HG02970 (cell line): ENCODE measurements at regions not wholly inside any gene's neighbourhood (a gene's known extent, or its start where the extent isn't known, plus 50 kb on each side); places are given as distances from the start of the nearest gene placed in this dataset.
A peak's percentile ranks its signal among the peaks of the same experiment; 100 is the strongest.

ENCODE experiments used
- ATAC-seq: cut with Tn5 transposase; IDR thresholded peaks from one replicate; pipeline ENCODE4 v1.9.1; 2021; ENCODE audit warnings: mild to moderate bottlenecking, moderate library complexity, moderate number of reproducible peaks; ENCODE audit not compliant: unreplicated experiment, low FRiP score

GRCh38 chr6:87939776-87940175, 107.9 kb upstream of the SPACA1 start:
- ATAC-seq, result no peak

- no peak for ATAC-seq
Measured at GRCh38 chr6:87938287-87938686, 109.4 kb upstream of the SPACA1 start.

DNA sequence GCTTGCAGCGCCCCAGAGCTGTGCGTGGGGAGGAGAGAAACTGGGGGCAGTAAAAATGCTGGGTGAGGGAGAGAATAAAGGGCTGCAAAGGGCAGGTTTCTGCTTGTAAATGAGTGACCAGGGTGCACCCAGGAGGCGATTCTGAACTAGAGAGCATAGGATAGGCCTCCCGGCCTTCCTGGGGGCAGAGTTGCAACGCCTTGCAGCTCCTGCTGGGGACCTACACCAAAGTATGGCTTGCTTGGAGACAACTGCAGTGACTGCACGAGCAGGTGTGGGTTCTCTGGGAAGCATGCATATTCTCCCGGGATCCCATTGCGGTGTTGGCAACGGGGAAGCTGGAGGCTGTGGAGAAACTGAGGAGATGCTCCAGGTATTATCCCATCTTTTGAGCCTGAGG, 111.6 kb upstream of the SPACA1 start:
- no peak for ATAC-seq

DNA sequence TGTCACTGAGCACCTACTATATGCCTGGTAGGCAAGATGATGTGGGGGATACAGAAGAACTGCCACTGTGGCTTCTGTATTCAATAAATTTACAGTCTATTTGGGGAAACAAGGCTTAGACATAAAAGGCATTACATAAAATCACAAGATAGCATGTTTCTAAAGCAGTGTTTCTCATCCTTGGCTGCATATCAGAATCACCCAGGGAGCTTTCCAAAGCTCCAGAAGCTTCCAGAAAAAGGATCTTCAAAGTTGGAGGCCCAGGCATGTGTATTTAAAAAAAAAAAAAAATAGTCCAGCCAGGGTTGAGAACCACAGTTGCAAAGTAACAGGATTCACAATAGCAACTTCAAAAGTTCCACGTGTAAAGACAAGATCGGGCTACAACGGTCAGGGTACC, 112.4 kb upstream of the SPACA1 start:
- no peak for ATAC-seq

DNA sequence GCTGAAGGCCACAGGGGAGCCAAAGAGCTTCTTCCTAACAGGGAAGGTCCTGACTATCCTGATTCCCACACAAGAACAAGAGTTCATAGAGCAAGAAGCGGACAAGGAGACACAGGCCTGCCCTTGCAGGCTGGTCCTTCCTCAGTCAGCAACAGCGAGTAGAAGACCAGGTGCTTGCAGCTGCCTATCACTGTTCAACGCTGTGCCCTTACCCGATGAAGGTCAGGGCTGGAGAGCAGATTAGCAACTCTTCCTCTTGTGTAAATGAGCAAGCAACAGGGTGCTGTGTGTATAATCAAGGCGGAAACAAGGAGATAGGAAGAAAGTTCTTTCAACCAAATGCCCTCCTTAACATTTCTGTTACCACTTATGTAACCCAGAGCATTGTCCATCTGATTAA, 115.3 kb upstream of the SPACA1 start:
- ATAC-seq, result no peak

DNA sequence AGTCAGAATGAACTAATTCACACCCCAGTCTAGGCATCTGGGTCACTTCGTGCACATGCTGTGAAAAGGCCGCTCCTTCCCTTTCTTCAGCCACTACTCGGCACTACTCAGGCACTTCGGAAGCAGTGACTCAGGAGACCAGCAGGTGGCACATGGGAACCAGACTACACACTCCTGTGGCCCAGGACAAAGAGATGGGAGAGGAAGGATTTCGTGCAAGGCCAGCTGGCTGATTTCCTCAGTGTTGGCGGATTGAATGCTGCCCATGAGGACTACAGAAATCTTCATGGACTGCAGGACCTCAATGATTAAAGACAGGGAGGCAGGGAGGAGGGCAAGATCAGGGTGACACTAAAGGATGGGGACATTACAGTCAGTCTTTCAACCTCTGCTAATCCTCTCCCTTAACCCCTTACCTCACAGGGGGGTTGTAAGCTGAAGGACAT, 117.8 kb upstream of the SPACA1 start:
- ATAC-seq, result no peak

DNA sequence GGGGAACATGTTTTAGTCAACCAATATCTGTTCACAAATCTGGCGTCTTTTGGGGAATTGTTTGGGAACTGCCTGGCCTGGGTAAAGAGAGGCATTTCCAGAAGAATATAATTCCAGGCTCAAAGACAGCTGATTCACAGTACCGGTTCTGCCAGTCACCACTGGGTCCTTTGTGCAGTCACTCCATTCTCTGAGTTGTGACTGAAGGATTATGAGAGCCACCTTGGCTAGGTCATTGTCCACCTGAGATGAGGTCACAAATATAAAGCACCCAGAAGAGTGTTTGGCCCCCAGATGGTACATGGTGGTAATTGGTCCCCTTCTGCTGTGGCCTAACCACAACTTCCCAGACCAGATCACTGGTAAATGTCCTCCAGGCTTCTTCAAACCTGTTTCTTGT, 121.0 kb upstream of the SPACA1 start:
- no peak for ATAC-seq

DNA sequence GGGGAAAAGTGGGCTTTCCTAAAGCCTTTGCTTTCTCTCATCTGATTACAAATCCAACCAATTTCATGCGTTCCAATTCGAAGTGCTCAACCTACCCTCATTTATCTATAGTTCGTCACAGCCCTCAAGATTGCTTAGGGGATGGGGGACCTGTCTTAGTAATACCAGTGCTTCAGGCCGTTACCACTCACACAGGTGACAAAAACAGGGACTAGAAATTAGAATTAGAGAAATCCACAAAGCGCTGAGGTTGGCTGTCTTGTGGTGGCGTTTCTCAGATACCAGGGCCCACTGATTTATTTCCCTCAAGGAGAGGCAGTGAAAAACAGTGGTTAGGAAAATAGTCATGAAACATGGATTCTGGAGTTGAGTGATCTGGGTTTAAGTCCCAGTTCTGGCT, 121.6 kb upstream of the SPACA1 start:
- ATAC-seq, result no peak

GRCh38 chr6:87925373-87926060, 122.1 kb upstream of the SPACA1 start:
- peak; percentile 57 for ATAC-seq

- ATAC-seq, result no peak
Measured at GRCh38 chr6:87923389-87924050, 124.1 kb upstream of the SPACA1 start.

GRCh38 chr6:87922947-87923330, 124.7 kb upstream of the SPACA1 start:
- peak; percentile 65 for ATAC-seq

- ATAC-seq, result no peak
Measured at GRCh38 chr6:87922196-87922946, 125.3 kb upstream of the SPACA1 start.

GRCh38 chr6:87921034-87921433, 126.6 kb upstream of the SPACA1 start:
- ATAC-seq, result no peak

DNA sequence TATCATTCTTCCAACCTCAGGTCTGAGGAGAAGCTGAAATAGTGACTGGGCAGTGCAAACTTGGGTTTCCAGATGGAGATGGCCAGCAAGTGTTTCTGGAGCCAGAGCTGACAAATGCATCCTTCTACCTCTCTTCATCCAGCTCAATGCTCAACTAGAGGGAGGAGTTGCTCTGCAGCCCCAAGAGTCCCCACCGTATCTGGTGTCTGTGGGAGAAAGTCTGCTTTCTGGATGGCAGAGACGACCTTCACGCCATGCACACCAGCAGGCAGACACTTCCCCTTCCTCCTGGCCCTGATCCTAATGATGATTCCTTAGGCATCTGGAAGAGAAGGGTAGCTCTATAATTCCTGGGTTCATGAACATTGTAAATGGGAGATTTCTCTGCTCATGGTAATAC, 127.4 kb upstream of the SPACA1 start:
- ATAC-seq, result no peak

DNA sequence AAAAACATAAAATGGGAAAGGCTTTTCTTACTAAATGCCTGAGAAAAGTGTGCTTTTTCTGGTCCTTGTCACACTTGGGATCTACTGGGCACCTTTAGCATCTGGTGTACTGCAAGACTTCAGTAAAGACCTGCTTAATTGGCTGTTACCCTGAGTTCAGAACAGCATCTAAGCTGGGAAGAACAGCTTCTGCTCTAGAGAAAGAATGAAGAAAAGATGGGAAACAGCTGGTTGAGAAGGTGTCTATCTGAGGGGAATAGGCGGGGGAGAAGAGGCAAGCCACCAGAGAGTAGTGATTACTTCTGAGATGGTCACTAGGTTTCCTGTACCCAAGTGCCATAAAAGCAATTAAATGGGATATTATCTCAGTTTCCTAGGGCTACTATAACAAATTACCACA, 128.2 kb upstream of the SPACA1 start:
- ATAC-seq, result no peak

DNA sequence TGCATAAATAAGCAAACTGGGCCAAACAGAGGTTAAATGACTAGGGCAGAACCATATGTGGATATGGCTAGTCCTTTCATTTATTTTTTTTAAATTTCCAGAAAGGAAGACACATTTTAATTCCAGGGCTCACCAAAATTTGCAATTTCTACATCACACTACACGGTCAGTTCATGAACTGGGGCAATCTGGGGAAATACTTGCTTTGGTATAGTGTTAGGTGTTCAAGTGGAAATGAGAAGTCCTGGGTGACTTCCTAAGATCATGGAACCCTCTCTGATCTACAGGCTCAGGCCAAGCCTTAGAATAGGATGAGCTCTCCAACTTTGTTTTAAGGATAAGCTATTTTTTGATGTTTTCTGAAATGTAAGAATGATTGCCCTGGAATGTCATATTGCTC, 128.6 kb upstream of the SPACA1 start:
- no peak for ATAC-seq

DNA sequence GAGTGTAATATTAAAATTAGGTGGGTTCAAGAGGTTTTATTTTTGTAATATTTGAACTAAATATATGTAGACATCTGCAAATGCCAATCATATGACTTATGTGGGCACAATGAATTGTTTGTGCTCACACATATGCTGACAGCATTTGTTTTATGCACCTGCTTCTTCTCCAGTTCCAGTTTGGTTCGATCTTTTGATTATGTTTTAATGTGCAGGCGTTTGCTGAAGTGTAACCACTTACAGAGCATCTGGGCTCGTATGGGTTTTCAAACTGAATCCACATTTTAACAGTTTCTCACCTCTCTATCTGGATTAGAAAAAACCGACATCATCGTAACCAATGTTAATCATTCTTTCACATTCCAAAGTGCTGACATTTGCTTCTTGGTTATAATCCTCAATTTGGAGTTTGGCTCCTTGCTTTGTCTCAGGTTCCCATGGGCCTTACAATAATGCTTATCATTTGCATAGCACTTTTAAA, 129.1 kb upstream of the SPACA1 start:
- ATAC-seq, result no peak

DNA sequence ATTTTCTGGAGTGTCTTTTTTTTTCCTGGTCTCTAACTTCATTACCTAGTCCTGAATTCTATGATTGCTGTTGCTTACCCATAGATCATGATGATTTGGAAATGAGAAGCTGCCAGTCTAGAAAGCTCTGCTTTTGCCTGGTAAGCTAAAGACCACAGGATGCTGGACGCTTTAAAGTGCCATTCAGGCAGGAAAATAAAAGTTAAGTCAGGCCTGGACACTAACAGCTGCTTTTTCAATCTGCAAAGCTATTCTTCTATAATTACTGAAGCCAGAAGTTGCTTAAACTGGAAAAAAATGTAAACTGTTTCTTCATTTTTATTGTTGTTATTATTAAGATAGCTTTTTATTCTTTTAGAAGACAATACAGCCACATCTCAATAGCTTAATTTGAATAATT, 129.8 kb upstream of the SPACA1 start:
- ATAC-seq, result no peak

- no peak for ATAC-seq
Measured at GRCh38 chr6:87916446-87916845, 131.2 kb upstream of the SPACA1 start.

DNA sequence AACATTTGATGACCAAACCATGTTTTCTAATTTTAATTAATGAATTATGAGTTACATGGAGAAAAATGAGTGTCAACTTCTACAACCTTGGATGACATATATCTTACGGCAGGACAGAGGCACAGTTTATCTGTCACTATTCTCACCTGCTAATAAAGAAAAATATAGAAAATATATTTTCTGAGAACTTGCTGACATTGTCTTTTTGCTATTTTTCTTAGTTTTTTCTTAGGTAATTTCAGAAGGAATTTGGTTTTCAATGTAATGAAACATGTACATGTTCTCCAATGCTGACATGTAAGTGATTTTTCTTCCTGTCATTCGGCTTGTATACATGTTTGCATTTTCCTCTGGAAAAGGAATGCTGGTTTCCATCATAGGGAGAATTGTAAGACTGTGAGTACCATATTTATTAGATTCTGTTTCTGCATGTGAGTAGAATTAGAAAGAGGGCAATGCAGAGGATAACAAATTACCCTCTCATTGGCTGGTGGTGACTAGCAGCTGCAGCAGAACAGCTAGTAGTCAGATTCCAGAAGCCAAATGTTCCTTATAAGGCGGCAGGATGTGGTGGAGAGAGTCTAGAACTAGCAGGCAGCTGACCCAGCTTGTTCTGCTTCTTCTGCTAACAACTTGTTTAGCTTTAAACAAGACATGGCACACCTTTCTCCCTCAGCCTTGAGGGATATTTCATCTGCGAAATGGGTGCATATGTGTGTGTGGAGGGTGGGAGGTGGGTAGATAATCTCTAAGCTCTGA, 132.8 kb upstream of the SPACA1 start:
- no peak for ATAC-seq

GRCh38 chr6:87913974-87914373, 133.7 kb upstream of the SPACA1 start:
- no peak for ATAC-seq
